NB4 (cell line): ENCODE measurements at regions not wholly inside any gene's neighbourhood (a gene's known extent, or its start where the extent isn't known, plus 50 kb on each side); places are given as distances from the start of the nearest gene placed in this dataset.

Experiments used
- MYC ChIP-seq: IDR thresholded peaks from 2 replicates; pipeline ENCODE4 v1.6.1; 2011; ENCODE audit warnings: low read depth, low read length
- POLR2A ChIP-seq: IDR thresholded peaks from 2 replicates; pipeline ENCODE4 v1.6.1; 2011; ENCODE audit warnings: mild to moderate bottlenecking; ENCODE audit not compliant: insufficient read length; ENCODE audit errors: extremely low read depth
- TF ChIP-seq, protein P1 (sequence below): IDR thresholded peaks from one replicate; pipeline ENCODE4 v1.5.1; 2012; ENCODE audit warnings: low read depth, low read length
- TF ChIP-seq, protein P2 (sequence below): IDR thresholded peaks from 2 replicates; pipeline ENCODE4 v1.6.1; 2011; ENCODE audit warnings: low read depth, low read length

DNA sequence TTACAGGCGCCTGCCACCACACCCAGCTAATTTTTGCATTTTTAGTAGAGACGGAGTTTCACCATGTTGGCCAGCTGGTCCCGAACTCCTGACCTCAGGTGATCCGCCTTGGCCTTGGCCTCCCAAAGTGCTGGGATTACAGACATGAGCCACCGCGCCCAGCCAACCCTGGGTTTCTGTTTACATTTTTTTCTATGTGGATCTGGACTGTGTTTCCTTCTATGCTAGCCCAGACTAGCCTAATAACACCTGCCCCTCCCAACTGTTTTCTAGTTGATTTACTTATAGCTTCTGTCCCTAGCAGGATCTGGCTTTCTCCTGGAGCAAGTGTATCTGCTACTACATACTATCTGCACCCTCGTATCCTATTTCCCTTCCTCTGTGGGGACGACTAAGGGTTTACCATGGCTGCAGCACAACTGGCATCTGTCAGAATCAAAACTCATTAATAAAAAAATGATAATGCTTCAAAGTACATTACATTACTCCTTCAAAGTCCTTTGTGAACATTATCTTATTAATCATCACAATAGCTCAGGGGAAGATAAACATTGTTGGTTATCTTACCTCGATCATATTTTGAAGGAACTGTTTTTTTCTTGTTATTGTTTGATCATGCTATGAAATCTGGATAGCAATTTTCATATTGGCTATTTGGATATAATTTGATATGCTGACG lies 228.3 kb downstream of the KLF5 start:
- TF ChIP-seq POLR2A: no peak
- no peak for TF ChIP-seq MYC
- TF ChIP-seq, protein P1, sequence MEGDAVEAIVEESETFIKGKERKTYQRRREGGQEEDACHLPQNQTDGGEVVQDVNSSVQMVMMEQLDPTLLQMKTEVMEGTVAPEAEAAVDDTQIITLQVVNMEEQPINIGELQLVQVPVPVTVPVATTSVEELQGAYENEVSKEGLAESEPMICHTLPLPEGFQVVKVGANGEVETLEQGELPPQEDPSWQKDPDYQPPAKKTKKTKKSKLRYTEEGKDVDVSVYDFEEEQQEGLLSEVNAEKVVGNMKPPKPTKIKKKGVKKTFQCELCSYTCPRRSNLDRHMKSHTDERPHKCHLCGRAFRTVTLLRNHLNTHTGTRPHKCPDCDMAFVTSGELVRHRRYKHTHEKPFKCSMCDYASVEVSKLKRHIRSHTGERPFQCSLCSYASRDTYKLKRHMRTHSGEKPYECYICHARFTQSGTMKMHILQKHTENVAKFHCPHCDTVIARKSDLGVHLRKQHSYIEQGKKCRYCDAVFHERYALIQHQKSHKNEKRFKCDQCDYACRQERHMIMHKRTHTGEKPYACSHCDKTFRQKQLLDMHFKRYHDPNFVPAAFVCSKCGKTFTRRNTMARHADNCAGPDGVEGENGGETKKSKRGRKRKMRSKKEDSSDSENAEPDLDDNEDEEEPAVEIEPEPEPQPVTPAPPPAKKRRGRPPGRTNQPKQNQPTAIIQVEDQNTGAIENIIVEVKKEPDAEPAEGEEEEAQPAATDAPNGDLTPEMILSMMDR: no peak
- TF ChIP-seq, protein P2, sequence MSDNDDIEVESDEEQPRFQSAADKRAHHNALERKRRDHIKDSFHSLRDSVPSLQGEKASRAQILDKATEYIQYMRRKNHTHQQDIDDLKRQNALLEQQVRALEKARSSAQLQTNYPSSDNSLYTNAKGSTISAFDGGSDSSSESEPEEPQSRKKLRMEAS: no peak
